ENCODE measurements at regions not wholly inside any gene's neighbourhood (a gene's known extent, or its start where the extent isn't known, plus 50 kb on each side); places are given as distances from the start of the nearest gene placed in this dataset.

GRCh38 chr11:92804388-92804966, 165.0 kb upstream of the MTNR1B start:
- no peaks in the 10 kb centered on the region for H3K9me3 ChIP-seq

GRCh38 chr11:92808022-92808421, 161.4 kb upstream of the MTNR1B start:
- TF ChIP-seq POLR2A (IDR thresholded peaks at IDR 0.05) (no peak), CTCF (IDR thresholded peaks at IDR 0.05) (no peak)
- H3K27me3 ChIP-seq: no peaks in the 10 kb centered on the region
- no peaks in the 10 kb centered on the region for H3K36me3 ChIP-seq
- no peaks in the 10 kb centered on the region for H3K4me1 ChIP-seq
- no peak for DNase-seq
- no peaks in the 10 kb centered on the region for H3K9me3 ChIP-seq
- H3K4me3 ChIP-seq: no peak overlapping the region
- H3K27ac ChIP-seq: no peak overlapping the region

More at GRCh38 chr11:92804388-92804966, 165.0 kb upstream of the MTNR1B start:
- Histone ChIP-seq H3K27me3 (no peaks in the 10 kb centered on the region), H3K4me1 (no peaks in the 10 kb centered on the region), H3K27ac (no peak overlapping the region), H3K36me3 (no peaks in the 10 kb centered on the region), H3K4me3 (no peak overlapping the region)
- DNase-seq: no peak
- no peak for TF ChIP-seq POLR2A (IDR thresholded peaks at IDR 0.05)
- no peak for TF ChIP-seq CTCF (IDR thresholded peaks at IDR 0.05)

- H3K4me3 ChIP-seq: no peak overlapping the region
- TF ChIP-seq CTCF (IDR thresholded peaks at IDR 0.05) (no peak), POLR2A (IDR thresholded peaks at IDR 0.05) (no peak)
- no peaks in the 10 kb centered on the region for H3K27me3 ChIP-seq
- H3K36me3 ChIP-seq: no peaks in the 10 kb centered on the region
- no peaks in the 10 kb centered on the region for H3K4me1 ChIP-seq
- no peak overlapping the region for H3K27ac ChIP-seq
- no peak for DNase-seq
- no peaks in the 10 kb centered on the region for H3K9me3 ChIP-seq
These were observed 158.9 kb upstream of the MTNR1B start for GRCh38 chr11:92810423-92811064.

- H3K27ac ChIP-seq: no peak overlapping the region
- no peak overlapping the region for H3K4me3 ChIP-seq
- H3K4me1 ChIP-seq: no peaks in the 10 kb centered on the region
- no peaks in the 10 kb centered on the region for H3K27me3 ChIP-seq
- DNase-seq: no peak
- H3K36me3 ChIP-seq: no peaks in the 10 kb centered on the region
- no peak for TF ChIP-seq POLR2A (IDR thresholded peaks at IDR 0.05)
- TF ChIP-seq CTCF (IDR thresholded peaks at IDR 0.05): no peak
- no peaks in the 10 kb centered on the region for H3K9me3 ChIP-seq
These were observed 158.1 kb upstream of the MTNR1B start for GRCh38 chr11:92811341-92811740.

GRCh38 chr11:92812841-92813240, 156.6 kb upstream of the MTNR1B start:
- DNase-seq: no peak
- no peak overlapping the region for H3K27ac ChIP-seq
- no peaks in the 10 kb centered on the region for H3K27me3 ChIP-seq
- no peaks in the 10 kb centered on the region for H3K9me3 ChIP-seq
- TF ChIP-seq POLR2A (IDR thresholded peaks at IDR 0.05): no peak
- TF ChIP-seq CTCF (IDR thresholded peaks at IDR 0.05): no peak
- no peaks in the 10 kb centered on the region for H3K36me3 ChIP-seq
- H3K4me3 ChIP-seq: no peak overlapping the region
- no peaks in the 10 kb centered on the region for H3K4me1 ChIP-seq

Data from Peyer's patch (tissue), 4 donors.